Erythroblast (primary cell): ENCODE measurements at regions not wholly inside any gene's neighbourhood (a gene's known extent, or its start where the extent isn't known, plus 50 kb on each side); places are given as distances from the start of the nearest gene placed in this dataset.

ENCODE experiments used
- GATA1 ChIP-seq: IDR thresholded peaks from 2 replicates; pipeline ENCODE4 v1.6.1; 2011; ENCODE audit warnings: low read depth, mild to moderate bottlenecking, control low read depth, low read length, moderate library complexity
- POLR2A ChIP-seq: IDR thresholded peaks from 2 replicates; pipeline ENCODE4 v1.6.1; 2011; ENCODE audit warnings: mild to moderate bottlenecking, low read length

- TF ChIP-seq POLR2A (no peak), GATA1 (no peak)
Observed at GRCh38 chr14:40229676-40230075, 797.4 kb upstream of the FBXO33 start.
